ENCODE measurements at regions not wholly inside any gene's neighbourhood (a gene's known extent, or its start where the extent isn't known, plus 50 kb on each side); places are given as distances from the start of the nearest gene placed in this dataset.

DNA sequence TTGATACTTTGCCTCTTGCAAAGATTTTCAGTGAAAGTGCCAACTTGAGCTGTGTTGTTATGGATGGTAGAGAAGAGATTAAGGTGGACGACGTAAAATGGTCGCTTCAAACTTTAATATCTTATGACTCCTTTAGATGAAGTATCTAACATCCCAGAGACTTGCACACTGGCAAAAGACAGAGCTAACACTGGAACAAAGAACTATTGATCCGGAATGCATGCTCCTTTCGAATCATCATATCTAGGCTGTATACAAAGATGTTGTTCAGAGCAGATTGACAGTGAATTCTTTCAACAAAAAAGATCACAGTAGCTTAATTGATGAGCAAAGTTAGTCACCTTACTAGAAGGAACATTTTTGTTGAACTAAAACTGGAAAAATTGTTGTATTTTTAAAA, 592.7 kb downstream of the NXPH1 start:
- no peaks in the 10 kb centered on the region for H3K27me3 ChIP-seq (ENCODE audit: insufficient read depth, low read length)
- POLR2A ChIA-PET: no interaction called here
- RAD21 ChIA-PET (ENCODE audit: low non-redundant PET in 1 of 2, low total read pairs in 2 of 2, uncharacterized antibody in 2 of 2, unreplicated experiment in 2 of 2): no interaction called here
- H3K9ac ChIP-seq (ENCODE audit: low read length): no peak overlapping the region
- CTCF ChIA-PET: no interaction called here
- H3K79me2 ChIP-seq (ENCODE audit: insufficient read depth, low read length): no peaks in the 10 kb centered on the region
- no peak overlapping the region for H3K27ac ChIP-seq (ENCODE audit: low read depth, low read length)
- no peaks in the 10 kb centered on the region for H3K36me3 ChIP-seq (ENCODE audit: control insufficient read depth in 1 of 2, insufficient read depth in 2 of 2, low read length in 2 of 2)
- no peak overlapping the region for H3K4me2 ChIP-seq (ENCODE audit: low read length)
- no peaks in the 10 kb centered on the region for H3K4me1 ChIP-seq (ENCODE audit: control insufficient read depth in 1 of 2, insufficient read depth in 2 of 2, low read length in 2 of 2)
- ATAC-seq (no peak), DNase-seq (ENCODE audit: low read depth, low spot score) (no peak)
- TF ChIP-seq CBX3 (IDR thresholded peaks at IDR 0.05; ENCODE audit: low read depth) (no peak), EZH2 (IDR thresholded peaks at IDR 0.05) (no peak), ZNF274 (IDR thresholded peaks at IDR 0.05; ENCODE audit: low read depth, low read length) (no peak), EZH2phosphoT487 (IDR thresholded peaks at IDR 0.05; ENCODE audit: borderline replicate concordance) (no peak), ELF1 (IDR thresholded peaks at IDR 0.05; ENCODE audit: borderline replicate concordance, low read depth) (no peak), CEBPB (IDR thresholded peaks at IDR 0.05; ENCODE audit: low read depth) (no peak), FOSL1 (IDR thresholded peaks at IDR 0.05; ENCODE audit: low read depth) (no peak), TCF7L2 (IDR thresholded peaks at IDR 0.05; ENCODE audit: borderline replicate concordance, extremely low read depth, insufficient read depth, insufficient read length) (no peak), SP1 (IDR thresholded peaks at IDR 0.05; ENCODE audit: low read depth) (no peak), RAD21 (IDR thresholded peaks at IDR 0.05; ENCODE audit: low read depth) (no peak), YY1 (IDR thresholded peaks at IDR 0.05; ENCODE audit: extremely low read depth, insufficient replicate concordance, low read depth, low read length) (no peak), SRF (IDR thresholded peaks at IDR 0.05; ENCODE audit: low read depth) (no peak)
- TF ChIP-seq, protein P1, sequence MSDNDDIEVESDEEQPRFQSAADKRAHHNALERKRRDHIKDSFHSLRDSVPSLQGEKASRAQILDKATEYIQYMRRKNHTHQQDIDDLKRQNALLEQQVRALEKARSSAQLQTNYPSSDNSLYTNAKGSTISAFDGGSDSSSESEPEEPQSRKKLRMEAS (IDR thresholded peaks at IDR 0.05): no peak
- TF ChIP-seq, protein P2, sequence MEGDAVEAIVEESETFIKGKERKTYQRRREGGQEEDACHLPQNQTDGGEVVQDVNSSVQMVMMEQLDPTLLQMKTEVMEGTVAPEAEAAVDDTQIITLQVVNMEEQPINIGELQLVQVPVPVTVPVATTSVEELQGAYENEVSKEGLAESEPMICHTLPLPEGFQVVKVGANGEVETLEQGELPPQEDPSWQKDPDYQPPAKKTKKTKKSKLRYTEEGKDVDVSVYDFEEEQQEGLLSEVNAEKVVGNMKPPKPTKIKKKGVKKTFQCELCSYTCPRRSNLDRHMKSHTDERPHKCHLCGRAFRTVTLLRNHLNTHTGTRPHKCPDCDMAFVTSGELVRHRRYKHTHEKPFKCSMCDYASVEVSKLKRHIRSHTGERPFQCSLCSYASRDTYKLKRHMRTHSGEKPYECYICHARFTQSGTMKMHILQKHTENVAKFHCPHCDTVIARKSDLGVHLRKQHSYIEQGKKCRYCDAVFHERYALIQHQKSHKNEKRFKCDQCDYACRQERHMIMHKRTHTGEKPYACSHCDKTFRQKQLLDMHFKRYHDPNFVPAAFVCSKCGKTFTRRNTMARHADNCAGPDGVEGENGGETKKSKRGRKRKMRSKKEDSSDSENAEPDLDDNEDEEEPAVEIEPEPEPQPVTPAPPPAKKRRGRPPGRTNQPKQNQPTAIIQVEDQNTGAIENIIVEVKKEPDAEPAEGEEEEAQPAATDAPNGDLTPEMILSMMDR (IDR thresholded peaks at IDR 0.05 in 2 of 3, conservative IDR thresholded peaks at IDR 0.05 in 1 of 3; ENCODE audit: borderline replicate concordance in 1 of 3, insufficient read depth in 1 of 3, low read depth in 2 of 3, low read length in 2 of 3): no peak
- TF ChIP-seq, protein P3, sequence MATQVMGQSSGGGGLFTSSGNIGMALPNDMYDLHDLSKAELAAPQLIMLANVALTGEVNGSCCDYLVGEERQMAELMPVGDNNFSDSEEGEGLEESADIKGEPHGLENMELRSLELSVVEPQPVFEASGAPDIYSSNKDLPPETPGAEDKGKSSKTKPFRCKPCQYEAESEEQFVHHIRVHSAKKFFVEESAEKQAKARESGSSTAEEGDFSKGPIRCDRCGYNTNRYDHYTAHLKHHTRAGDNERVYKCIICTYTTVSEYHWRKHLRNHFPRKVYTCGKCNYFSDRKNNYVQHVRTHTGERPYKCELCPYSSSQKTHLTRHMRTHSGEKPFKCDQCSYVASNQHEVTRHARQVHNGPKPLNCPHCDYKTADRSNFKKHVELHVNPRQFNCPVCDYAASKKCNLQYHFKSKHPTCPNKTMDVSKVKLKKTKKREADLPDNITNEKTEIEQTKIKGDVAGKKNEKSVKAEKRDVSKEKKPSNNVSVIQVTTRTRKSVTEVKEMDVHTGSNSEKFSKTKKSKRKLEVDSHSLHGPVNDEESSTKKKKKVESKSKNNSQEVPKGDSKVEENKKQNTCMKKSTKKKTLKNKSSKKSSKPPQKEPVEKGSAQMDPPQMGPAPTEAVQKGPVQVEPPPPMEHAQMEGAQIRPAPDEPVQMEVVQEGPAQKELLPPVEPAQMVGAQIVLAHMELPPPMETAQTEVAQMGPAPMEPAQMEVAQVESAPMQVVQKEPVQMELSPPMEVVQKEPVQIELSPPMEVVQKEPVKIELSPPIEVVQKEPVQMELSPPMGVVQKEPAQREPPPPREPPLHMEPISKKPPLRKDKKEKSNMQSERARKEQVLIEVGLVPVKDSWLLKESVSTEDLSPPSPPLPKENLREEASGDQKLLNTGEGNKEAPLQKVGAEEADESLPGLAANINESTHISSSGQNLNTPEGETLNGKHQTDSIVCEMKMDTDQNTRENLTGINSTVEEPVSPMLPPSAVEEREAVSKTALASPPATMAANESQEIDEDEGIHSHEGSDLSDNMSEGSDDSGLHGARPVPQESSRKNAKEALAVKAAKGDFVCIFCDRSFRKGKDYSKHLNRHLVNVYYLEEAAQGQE (IDR thresholded peaks at IDR 0.05; ENCODE audit: low read depth): no peak
- TF ChIP-seq, protein P4, sequence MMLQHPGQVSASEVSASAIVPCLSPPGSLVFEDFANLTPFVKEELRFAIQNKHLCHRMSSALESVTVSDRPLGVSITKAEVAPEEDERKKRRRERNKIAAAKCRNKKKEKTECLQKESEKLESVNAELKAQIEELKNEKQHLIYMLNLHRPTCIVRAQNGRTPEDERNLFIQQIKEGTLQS (IDR thresholded peaks at IDR 0.05): no peak
- TF ChIP-seq, protein P5, sequence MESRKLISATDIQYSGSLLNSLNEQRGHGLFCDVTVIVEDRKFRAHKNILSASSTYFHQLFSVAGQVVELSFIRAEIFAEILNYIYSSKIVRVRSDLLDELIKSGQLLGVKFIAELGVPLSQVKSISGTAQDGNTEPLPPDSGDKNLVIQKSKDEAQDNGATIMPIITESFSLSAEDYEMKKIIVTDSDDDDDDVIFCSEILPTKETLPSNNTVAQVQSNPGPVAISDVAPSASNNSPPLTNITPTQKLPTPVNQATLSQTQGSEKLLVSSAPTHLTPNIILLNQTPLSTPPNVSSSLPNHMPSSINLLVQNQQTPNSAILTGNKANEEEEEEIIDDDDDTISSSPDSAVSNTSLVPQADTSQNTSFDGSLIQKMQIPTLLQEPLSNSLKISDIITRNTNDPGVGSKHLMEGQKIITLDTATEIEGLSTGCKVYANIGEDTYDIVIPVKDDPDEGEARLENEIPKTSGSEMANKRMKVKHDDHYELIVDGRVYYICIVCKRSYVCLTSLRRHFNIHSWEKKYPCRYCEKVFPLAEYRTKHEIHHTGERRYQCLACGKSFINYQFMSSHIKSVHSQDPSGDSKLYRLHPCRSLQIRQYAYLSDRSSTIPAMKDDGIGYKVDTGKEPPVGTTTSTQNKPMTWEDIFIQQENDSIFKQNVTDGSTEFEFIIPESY (IDR thresholded peaks at IDR 0.05; ENCODE audit: extremely low read depth, insufficient replicate concordance, low read length): no peak
- BruUV-seq (replicated peaks): no TSS peak
- H2AFZ ChIP-seq (ENCODE audit: low read depth, low read length, poor library complexity, severe bottlenecking): no peak overlapping the region
- no peaks in the 10 kb centered on the region for H4K20me1 ChIP-seq (ENCODE audit: insufficient read depth)
- peaks cover 4 to 11% of the 10 kb centered on the region in 2 experiments; a peak in 2 of 4 replicates for H3K9me3 ChIP-seq (ENCODE audit: control insufficient read depth in 1 of 2, insufficient read depth in 1 of 2, low read depth in 1 of 2, low read length in 2 of 2)
- H3K9me2 ChIP-seq (ENCODE audit: insufficient read depth): no peaks in the 10 kb centered on the region
- no peak overlapping the region for H3K4me3 ChIP-seq (replicated peaks in 1 of 2; ENCODE audit: low read depth in 1 of 2, low read length in 2 of 2)
- intact Hi-C loops (cut with micrococcal nuclease): no loop called here
